ENCODE measurements at regions not wholly inside any gene's neighbourhood (a gene's known extent, or its start where the extent isn't known, plus 50 kb on each side); places are given as distances from the start of the nearest gene placed in this dataset.
"Not testable (repeated sequence)": the region's sequence is repeated elsewhere in the genome, so short reads cannot be mapped to it uniquely, and the experiment has no call there.

DNA sequence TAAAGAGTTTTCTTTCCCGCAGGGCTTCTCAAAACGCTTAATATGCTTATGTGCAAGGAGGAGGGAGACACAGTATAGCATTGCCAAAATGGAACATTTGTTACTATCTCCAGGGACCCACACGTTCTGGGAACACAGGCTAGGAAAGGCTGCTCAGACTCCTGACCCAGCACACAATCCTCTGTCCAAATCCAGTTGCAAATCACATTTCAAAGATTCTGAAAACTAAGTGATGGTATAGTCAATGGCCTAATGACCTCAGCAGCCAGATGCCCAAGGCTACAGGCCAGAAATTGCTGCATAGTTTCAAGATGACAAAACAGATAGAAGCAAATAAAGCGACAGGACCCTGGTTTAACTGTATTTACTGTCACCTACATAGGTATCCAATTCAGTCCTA lies 97.0 kb upstream of the GRIP1 start:
- no peak for DNase-seq (ENCODE audit: low read depth)

DNA sequence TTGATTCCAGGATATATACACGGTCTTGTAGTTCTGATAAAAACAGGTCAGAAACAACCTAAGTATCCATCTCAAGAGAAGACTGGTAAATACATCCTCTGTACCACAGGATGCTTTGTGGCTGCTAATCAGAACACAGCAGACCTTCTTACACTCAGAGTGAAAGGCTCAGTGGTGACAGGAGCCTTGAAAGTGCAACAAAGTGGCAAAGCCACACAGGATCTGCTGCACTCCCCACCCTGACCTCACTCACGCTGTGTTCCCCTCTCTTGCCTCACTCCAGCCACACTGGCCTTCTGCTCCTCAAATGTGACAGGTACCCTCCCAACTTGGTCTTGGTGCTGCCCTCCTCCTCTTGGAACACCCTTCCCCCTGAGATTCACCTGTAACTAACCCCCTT lies 98.1 kb upstream of the GRIP1 start:
- no peak for DNase-seq (ENCODE audit: low read depth)

DNA sequence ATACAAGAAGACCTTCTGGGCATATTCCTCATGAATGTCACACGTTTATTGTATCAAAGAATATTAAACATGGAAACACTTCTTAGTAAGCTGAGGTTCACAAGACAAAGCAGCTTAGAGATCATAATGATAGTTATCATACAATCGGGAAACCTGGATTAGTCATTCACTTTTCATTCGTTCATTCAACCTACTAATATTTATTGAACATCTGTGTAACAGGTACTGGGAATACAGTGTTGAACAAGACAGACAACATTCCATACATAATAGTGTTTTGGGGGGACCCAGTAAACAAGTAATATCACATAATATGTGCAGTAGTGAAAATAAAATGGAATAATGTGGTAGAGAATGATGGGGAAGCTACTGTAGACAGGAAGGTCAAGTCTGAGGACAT lies 100.6 kb upstream of the GRIP1 start:
- no peak for DNase-seq (ENCODE audit: low read depth)

DNA sequence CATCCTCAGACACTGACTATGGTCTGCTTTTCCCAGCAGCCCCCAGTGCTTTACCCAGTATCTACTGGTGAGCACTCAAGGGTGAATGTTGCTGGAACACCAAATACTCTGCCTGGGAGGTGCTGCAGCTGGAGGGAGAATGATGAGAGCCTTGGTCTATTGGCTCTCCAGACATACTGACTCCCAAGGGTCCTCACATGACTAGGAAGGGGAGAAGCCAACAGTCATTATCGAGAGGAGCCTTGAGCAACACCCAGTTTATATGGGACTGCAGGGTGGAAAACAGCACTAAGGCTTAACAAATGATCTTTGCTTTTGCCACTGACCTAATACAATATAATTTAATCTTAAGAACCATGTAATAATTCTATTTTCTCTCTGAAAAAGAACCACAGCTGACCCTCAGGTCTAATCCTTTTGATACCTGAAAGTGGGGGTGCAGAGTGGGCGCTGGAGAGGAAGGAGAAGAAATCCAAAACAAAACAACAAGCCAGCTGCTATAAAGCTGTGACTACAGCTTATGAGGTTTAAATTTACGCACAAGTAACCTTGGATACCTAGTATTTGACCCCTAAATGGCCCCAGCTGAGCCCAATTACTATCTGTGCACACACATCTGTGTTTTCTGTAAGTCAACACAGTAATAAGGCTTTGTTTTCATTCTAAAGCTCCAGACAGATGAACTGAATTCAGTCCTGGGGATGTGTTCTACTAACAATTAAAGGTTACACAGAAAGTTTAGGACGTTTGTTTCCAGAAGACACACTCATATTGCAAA lies 107.8 kb upstream of the GRIP1 start:
- no peak for DNase-seq (ENCODE audit: low read depth)

DNA sequence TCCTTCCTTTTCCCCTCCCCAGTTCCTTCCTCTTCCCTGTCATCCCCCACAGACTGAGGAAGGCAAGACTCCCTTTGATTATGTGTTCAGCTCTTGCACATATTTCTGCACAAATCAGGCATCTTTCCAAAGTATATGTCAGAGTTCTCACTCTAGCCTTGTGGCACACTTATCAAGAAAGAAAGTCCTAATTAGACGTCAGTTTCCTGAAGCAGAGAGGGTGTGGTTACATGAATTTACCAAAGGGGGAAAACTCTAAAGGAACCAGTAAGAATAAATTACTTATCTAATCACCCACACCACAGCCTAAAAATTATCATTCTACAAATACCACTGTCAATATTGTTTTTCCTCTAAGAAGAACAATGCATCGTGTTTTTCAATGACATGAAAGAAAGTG lies 120.7 kb upstream of the GRIP1 start:
- DNase-seq (ENCODE audit: low read depth), result no peak

DNA sequence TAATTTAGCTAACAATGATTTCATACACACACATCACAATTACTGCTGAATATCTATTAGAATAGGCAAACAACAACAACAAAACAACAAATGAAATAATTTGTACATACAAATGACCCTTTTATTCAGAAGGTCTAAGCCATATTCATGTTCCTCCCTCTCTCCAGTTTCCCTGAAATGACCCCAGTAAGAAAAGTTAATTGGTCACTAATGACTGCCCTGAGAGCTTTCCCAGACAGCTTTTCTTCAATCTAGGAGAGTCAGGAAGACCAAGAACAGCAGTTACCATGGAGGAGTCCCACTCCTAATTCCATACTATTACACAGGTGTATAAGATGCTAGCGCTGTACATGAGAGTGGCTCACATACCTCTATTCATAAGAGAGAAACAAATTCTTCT lies 121.2 kb upstream of the GRIP1 start:
- DNase-seq (ENCODE audit: low read depth), result no peak

DNA sequence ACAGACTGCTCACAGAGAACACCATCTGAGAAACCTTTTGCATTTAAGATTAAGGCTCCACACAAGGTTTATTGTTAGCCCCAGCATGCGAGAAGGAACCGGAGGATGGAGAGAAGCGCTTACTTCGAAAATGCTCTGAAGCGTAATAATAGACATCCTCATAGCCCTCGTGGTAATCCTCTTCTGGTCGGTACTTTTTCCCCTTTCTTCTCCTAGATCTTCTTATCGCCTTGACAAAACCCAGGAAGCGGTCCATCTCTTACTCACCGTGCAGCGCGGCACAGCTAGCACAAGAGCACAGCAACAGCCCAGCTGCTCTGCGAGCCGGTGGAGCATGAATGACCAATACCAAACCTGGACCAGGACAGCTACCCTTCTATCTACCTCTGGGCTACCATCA lies 125.1 kb upstream of the GRIP1 start:
- no peak for DNase-seq (ENCODE audit: low read depth)

DNA sequence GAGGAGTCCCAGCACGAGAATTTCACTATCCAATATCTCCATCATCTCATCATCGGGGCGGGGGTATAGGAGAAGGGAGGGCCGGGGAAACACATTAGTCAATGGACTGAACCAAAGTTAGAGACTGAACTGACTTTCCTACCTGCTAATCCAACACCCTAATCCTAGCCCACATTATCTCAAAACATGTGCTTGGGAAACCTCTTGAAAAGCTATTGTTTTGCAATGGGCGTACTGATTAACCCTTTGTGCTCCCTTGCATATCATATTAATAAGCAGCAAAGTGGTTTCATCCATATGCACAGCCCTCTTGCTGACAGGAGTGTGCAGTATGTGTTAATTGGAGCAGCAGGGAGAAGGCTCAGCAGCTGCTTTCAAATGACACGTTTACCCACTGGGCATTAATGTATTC lies 125.7 kb upstream of the GRIP1 start:
- no peak for DNase-seq (ENCODE audit: low read depth)

DNA sequence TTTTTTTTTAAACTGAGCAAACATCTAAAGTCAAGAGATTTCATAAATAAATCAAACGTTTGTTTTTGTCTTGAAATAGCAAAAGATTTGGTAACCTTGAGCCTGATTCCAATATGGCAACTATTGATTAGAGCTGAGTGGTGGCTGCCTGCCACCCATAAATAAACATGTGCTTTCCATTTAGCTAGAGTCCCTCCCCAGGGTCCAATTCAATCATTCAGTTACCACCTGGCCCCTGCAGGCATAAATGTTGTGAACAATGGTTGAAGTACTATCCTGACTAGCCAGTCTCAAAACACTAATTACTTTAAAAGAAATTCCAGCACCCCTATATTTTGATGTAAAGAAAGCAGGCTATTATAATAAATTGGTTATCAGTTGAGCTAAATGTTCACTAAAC lies 129.7 kb upstream of the GRIP1 start:
- DNase-seq (ENCODE audit: low read depth), result no peak

DNA sequence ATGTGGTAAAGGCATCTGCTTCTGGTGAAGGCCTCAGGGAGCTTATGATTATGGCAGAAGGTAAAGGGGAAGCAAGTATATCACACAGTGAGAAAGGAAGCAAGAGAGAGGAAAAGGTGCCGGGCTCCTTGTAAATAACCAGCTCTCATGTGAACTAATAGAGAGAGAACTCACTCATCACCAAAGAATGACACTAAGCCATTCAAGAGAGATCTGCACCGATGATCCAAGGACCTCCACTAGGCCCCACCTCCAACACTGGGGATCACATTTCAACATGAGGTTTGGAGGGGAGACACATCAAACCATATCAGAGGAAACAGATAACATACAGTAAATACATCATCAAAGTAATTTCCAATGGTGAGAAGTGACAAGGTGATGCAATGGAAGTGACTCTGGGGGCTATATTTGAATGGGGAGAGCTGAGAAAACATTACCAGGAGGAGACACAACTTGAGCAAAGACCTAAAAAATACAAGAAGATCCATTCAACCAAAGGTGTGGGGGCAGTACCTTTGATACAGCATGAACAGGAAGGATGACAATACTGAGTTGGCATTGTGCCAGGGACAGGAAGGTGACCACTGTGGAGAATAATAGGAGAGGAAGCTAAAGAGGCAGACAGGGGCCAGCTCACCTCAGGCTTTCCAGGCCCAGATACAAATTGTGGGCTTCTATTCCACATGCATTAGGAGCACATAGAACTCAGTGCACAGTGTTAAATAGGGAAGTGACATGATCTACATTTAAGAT lies 134.4 kb upstream of the GRIP1 start:
- no peak for DNase-seq (ENCODE audit: low read depth)

DNA sequence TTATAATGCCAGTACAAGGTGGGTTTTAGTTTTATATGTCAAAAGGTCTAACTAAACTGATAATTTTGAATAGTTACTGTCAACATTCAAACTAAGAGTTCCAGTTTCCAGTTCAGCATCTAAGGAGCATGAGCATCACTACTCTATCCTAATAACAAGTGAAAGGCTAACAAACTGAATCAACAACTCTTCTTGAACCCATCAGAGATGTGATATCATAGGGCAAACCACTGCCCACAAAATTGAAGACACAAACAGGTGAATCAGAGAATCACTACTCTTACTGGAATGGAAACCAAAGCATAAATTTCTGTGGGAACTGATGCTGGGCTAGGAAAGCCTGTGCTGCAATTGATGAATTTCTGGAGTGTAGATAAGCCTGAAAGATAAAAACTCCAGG lies 140.7 kb upstream of the GRIP1 start:
- DNase-seq (ENCODE audit: low read depth), result no peak

DNA sequence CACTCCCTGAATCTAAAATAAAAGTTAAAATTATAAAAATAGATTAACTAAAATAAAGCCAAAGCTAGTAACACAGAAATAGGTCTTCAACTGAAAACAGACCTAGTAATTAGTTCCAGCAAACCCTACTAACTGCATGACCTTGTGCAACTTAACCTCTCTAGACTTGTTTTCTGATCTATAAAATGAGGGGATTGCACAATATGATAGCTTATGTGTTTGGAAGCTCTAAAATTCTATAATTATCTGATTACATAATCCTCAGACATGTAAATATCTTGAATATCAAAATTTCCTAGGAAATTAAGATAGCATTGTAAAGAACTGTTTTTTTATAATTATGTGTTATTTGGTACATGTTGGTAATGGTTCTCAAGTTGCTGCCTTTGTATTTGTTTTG lies 144.1 kb upstream of the GRIP1 start:
- no peak for DNase-seq (ENCODE audit: low read depth)

DNA sequence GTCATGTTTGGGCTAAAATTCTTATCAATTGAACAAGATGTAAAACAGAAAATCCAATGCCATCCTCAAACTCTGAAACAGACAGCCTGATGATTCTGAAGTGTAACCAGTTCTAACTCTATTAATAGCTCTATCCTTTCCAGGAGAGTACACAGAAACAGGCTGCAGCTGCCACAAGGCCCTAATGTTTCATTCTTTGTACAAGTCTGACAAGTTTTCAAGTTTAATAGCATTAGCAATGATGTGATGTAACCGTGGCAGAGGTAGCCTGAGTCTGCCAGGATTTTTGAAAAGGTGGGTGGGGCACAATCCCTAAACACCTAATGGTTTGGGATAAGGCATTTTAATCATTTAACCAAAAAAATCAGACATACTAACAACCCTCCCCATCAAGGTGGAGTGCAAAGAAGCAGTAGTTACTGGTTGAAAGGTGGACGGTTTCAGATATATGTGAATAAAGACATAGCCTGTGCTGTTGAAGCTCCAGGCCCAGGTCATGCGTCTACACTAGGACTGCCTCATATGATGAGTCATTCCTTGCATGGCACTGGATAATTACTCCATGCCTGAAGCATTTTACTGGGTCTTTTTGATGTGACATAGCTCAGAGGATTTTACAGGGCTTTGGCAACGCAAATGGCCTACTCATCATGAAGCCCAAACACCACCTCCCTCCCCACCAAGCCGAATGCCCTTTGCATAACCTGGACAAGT lies 145.1 kb upstream of the GRIP1 start:
- no peak for DNase-seq (ENCODE audit: low read depth)

DNA sequence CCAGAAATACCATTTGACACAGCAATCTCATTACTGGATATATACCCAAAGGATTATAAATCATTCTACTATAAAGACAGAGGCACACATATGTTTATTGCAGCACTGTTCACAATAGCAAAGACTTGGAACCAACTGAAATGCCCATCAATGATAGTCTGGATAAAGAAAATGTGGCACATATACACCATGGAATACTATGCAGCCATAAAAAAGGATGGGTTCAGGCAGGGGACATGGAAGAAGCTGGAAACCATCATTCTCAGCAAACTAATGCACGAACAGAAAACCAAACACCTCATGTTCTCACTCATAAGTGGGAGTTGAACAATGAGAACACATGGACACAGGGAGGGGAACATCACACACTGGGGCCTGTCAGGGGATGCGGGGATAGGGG lies 147.0 kb upstream of the GRIP1 start:
- DNase-seq (ENCODE audit: low read depth), result not testable (repeated sequence)

DNA sequence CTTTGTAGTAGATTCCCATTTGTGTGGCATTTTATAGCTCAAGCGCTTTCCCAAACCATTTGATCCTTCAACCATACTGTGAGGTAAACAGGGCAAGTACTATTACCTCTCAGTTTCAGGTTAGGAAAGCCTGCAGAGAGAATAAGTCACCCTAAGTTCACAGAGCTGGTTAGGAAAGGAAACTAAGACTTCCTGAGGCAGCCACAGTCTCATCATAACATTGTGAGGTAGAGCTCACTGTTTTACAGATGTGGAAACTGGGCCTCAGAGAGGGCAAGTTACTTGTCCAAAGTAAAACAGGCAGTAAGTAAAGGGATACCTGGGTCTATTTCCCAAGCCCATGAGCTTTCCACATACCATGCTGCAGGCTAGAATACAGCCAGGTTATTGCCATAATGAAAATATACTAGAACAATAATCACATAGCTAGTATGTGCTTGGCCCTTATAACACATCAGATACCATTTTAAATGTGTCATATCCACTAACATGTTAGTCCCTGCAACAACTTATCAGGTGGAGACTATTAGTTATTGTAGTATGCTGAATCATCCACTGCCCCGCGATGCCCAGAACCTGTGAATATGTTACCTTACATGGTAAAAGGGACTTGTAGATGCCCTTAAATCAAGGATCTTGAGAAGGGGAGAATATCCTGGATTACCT lies 150.9 kb upstream of the GRIP1 start:
- no peak for DNase-seq (ENCODE audit: low read depth)

DNA sequence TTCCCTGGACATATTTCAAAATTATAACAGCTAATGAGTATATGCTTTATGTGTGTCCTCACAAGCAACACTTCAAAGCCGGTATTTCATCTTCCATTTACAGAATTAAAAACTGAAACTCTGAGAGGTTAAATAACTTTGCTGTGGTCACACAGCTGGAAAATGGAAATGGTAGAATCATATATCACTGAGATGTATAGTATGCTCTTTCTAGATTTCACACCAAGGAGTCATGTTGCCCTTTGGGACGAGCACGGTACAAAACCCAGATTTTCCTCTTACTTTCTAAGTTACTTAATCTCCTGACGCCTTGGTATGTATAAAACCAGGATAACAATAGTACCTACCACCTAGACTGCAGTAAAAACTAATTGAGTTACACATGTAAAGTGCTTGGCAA lies 152.6 kb upstream of the GRIP1 start:
- DNase-seq (ENCODE audit: low read depth), result no peak

DNA sequence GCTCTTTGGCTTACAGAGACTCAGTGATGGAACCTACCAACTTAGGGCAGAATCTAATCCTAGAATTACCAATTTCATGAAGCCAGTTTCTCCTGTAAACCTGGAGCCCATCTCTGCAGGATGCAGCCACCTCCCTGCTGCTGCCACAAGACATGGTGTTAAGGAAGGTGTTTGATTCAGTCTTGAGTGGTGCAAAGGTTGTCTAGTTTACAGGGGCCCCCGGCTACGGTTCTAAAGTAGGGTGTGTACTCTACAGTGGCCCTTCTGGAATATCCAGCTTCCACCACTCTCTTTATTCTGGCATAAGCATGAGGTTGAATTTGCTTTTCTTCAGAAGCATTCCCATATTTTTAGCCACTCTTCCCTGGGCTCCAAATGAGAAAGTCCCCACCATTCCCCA lies 154.1 kb upstream of the GRIP1 start:
- DNase-seq (ENCODE audit: low read depth), result no peak

DNA sequence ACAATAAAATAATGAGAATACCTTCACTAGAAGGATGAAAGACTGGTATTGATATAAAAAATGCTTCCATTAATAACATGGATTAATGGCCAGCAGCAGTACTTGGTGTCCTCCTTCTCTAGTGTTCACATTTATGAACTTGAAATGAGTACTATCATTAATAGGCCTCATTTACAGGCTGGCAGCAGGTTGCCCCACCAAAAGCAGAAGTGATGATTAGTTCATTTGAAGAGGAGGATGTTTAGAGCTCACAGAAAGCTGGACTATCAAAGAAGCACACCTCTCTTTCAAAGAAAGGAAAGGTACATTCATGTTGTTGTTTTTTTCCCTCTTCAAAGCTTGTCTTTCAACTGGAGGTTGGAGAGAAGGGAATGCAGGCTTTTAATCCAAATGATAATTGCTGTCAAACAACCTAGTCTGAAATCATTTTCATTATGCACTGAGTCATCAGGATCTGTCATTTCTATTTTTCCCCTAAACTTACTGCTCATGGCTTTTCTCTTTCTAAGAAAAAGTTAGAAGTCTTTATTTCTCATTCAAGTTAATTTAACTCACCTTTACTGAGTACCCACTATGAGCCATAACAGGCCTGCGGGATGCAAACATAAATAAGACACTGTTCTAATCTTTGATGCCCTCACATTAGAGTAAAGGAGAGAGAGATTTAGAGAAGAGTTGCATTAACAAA lies 157.9 kb upstream of the GRIP1 start:
- no peak for DNase-seq (ENCODE audit: low read depth)

DNA sequence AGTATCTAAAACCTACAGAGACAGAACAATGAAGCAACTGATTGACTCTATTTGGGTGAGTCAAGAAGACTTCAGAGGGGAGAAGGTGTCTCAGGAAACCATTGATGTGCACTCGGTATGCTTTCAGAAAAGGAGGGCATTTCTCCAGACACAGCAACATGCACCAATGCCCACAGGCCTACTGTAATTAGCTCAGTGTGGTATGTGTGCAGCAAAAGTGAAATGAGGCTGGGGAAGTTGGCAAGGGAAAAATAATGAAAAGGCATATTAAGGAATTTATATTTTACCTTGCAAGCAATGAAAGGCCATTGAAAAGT lies 158.4 kb upstream of the GRIP1 start:
- DNase-seq (ENCODE audit: low read depth), result no peak

DNA sequence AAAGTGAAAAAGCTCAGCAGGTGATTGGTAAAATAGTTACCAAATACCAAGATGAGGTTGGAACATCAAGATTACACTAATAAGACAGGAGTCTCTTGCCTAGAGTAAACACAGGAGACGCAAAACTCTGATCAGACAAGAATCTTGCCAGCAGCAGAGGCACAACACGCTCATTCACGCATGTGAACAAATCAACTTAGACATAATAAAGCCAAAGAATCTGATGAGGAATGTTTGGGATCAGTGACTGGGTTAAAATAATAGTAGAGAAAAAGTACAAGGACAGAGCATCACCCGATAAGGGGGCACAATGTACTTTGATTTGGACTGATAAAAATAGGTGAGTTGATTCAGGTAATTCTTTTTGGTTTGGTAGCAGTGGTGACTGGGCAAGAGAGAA lies 159.5 kb upstream of the GRIP1 start:
- no peak for DNase-seq (ENCODE audit: low read depth)

DNA sequence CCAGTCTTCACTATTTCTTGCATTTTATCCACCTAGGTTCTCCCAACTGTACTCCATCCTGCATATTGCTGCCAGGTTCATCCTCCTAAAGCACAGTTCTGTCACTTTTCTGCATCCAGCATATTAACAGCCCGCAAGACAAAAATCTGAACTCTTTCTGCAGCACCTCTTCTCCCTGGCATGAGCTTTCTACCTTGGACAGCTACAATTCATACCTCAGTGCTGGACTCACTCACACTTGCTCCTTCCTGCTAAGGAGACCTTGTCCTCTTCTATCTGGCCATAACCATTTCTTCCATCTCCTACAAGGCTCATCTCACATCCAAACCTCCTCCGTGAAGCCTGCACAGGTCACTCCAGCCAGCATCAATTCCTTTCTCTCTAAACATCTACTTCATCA lies 170.1 kb upstream of the GRIP1 start:
- no peak for DNase-seq (ENCODE audit: low read depth)

DNA sequence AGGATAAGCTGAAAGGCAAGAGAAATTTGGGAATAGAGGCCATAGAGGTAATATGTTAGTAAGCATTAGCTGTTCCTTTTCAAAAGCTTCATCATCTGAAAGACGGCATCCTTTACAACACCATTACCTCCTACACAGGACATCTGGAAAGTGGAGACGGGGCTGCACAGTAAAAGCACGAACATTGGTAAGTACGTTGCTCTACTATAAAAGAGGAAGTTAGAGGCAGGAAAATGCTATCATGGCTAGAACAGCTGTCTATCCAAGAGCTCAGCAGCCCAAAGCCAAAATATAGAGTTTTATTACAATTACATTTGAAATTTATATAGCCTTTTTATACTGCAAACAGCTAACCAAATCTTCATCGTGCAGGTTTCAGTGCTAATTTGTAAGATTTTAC lies 172.3 kb upstream of the GRIP1 start:
- no peak for DNase-seq (ENCODE audit: low read depth)

All from GM04504 (cell line).